ENCODE measurements at regions not wholly inside any gene's neighbourhood (a gene's known extent, or its start where the extent isn't known, plus 50 kb on each side); places are given as distances from the start of the nearest gene placed in this dataset.

GRCh38 chr5:44660251-44660650 lies 148.5 kb upstream of the MRPS30 start:
- no peak overlapping the region for H2BK12ac ChIP-seq (ENCODE audit: low read depth, low read length)
- H3K18ac ChIP-seq (ENCODE audit: extremely low read depth, low read length), result no peak overlapping the region
- H3K36me3 ChIP-seq (ENCODE audit: control insufficient read depth in 2 of 4, insufficient read depth in 4 of 4, low read length in 3 of 4), result no peaks in the 10 kb centered on the region
- no peaks in the 10 kb centered on the region for H3K23me2 ChIP-seq (ENCODE audit: low read depth, low read length)
- H2BK120ac ChIP-seq (replicated peaks; ENCODE audit: low read depth, low read length), result no peak overlapping the region
- no peak overlapping the region for H4K91ac ChIP-seq (replicated peaks; ENCODE audit: insufficient read length, low read length)
- H3K4me1 ChIP-seq (replicated peaks in 1 of 4; ENCODE audit: control insufficient read depth in 3 of 4, insufficient read depth in 4 of 4, low read length in 3 of 4), result no peaks in the 10 kb centered on the region
- FAIRE-seq, result no peak
- H3K9ac ChIP-seq (replicated peaks in 1 of 4; ENCODE audit: extremely low read depth in 1 of 4, low read depth in 3 of 4, low read length in 3 of 4), result no peak overlapping the region
- H3K27me3 ChIP-seq (replicated peaks in 1 of 4; ENCODE audit: control insufficient read depth in 3 of 4, extremely low read depth in 1 of 4, insufficient read depth in 3 of 4, low read length in 3 of 4), result no peaks in the 10 kb centered on the region
- no peak overlapping the region for H2AFZ ChIP-seq (ENCODE audit: low read length)
- no peak overlapping the region for H3K27ac ChIP-seq (ENCODE audit: low read depth, low read length)
- CTCF ChIA-PET (ENCODE audit: partially characterized antibody), result interaction anchor here (0.9 kb wide), 1 partner anchor 15 kb away, joined by 3 read pairs; no protein-coding TSS in a partner anchor
- no peak overlapping the region for H4K5ac ChIP-seq (ENCODE audit: insufficient read length, low read depth, low read length)
- H3K79me2 ChIP-seq (ENCODE audit: control insufficient read depth in 1 of 2, insufficient read depth in 2 of 2, low read length in 2 of 2), result no peaks in the 10 kb centered on the region
- DNase-seq (ENCODE audit: low read depth in 1 of 2, low spot score in 2 of 2), result no peak
- no peak overlapping the region for H2BK5ac ChIP-seq (ENCODE audit: low read depth, low read length)
- TF ChIP-seq BRCA1 (IDR thresholded peaks at IDR 0.05; ENCODE audit: low read depth, low read length), result no peak
- TF ChIP-seq PHF8 (conservative IDR thresholded peaks at IDR 0.05; ENCODE audit: low read depth, low read length), result no peak
- H2BK15ac ChIP-seq (ENCODE audit: low read length), result no peak overlapping the region
- H4K8ac ChIP-seq (ENCODE audit: extremely low read depth, insufficient read depth, low read length), result no peak overlapping the region
- H3K56ac ChIP-seq (replicated peaks; ENCODE audit: insufficient read length, low read depth, low read length), result no peak overlapping the region
- H3K14ac ChIP-seq (ENCODE audit: insufficient read length), result no peak overlapping the region
- H3K23ac ChIP-seq (ENCODE audit: insufficient read length), result no peak overlapping the region
- no peaks in the 10 kb centered on the region for H4K20me1 ChIP-seq (replicated peaks in 1 of 2; ENCODE audit: control insufficient read depth in 1 of 2, insufficient read depth in 2 of 2, low read length in 2 of 2)
- POLR2A ChIA-PET (ENCODE audit: partially characterized antibody), result no interaction called here
- H3K4me2 ChIP-seq (ENCODE audit: insufficient read depth in 1 of 2, low read depth in 2 of 2, low read length in 2 of 2), result no peak overlapping the region
- H3K9me3 ChIP-seq (ENCODE audit: insufficient read depth in 2 of 2, low read depth in 1 of 2, low read length in 1 of 2), result peaks cover 11 to 18% of the 10 kb centered on the region in 2 experiments
- H3K4me3 ChIP-seq (ENCODE audit: extremely low read depth in 1 of 4, insufficient read depth in 2 of 4, low read depth in 3 of 4, low read length in 4 of 4), result no peak overlapping the region
- H3K79me1 ChIP-seq (ENCODE audit: low read depth, low read length), result no peaks in the 10 kb centered on the region
- H3K4ac ChIP-seq (replicated peaks; ENCODE audit: insufficient read length, low read depth, low read length), result no peak overlapping the region
- no peak overlapping the region for H2BK20ac ChIP-seq (ENCODE audit: low read length)
- no peak overlapping the region for H2AK5ac ChIP-seq (ENCODE audit: low read depth, low read length)

All from H1 (cell line).